Esophagus squamous epithelium (tissue), 4 donors: ENCODE measurements at regions not wholly inside any gene's neighbourhood (a gene's known extent, or its start where the extent isn't known, plus 50 kb on each side); places are given as distances from the start of the nearest gene placed in this dataset.

Source experiments
- CTCF ChIP-seq, 6 experiments: fragments of 450-650 bp in 4 of 6; fragments of 200-600 bp in 2 of 6; sonication (generic) in 2 of 6; IDR thresholded peaks; one replicate each; pipeline ENCODE4 v1.5.1; 2016 to 2019; ENCODE audit warnings: antibody characterized with exemption in 6 of 6, mild to moderate bottlenecking in 4 of 6, moderate library complexity in 4 of 6
- POLR2A ChIP-seq, 4 donors: fragments of 450-650 bp; IDR thresholded peaks; one replicate each; pipeline ENCODE4 v1.6.1; 2017; ENCODE audit warnings: antibody characterized with exemption in 4 of 4, mild to moderate bottlenecking in 4 of 4, moderate library complexity in 3 of 4

- no peak for TF ChIP-seq CTCF (IDR thresholded peaks at IDR 0.05)
- TF ChIP-seq POLR2A (IDR thresholded peaks at IDR 0.05) = no peak
Observed at GRCh38 chr12:91516695-91517047, 334.1 kb upstream of the DCN start.
